K562 (cell line): ENCODE measurements at regions not wholly inside any gene's neighbourhood (a gene's known extent, or its start where the extent isn't known, plus 50 kb on each side); places are given as distances from the start of the nearest gene placed in this dataset.

Experiments used
- HLTF ChIP-seq: fragments of 450-650 bp; IDR thresholded peaks from 2 replicates; pipeline ENCODE4 v1.6.1; 2016
- NEUROD1 ChIP-seq: fragments of 150-350 bp; IDR thresholded peaks from 2 replicates; pipeline ENCODE4 v1.6.1; 2014; ENCODE audit warnings: borderline replicate concordance, low read length, low read depth; ENCODE audit not compliant: partially characterized antibody
- PHF8 ChIP-seq: fragments of 200-600 bp; sonication (generic); IDR thresholded peaks from 2 replicates; pipeline ENCODE4 v1.6.1; 2012; ENCODE audit warnings: mixed run types, mild to moderate bottlenecking, inconsistent platforms, low read length, moderate library complexity, borderline replicate concordance
- STAT5B ChIP-seq: fragments of 250-450 bp; sonication (Bioruptor Pico); IDR thresholded peaks from 2 replicates; pipeline ENCODE4 v1.8.0; 2021; ENCODE audit warnings: mild to moderate bottlenecking, inconsistent platforms
- ZNF175 ChIP-seq: fragments of 200-800 bp; sonication (Bioruptor generic); IDR thresholded peaks from 2 replicates; pipeline ENCODE4 v1.6.1; 2016; ENCODE audit warnings: low read depth, mild to moderate bottlenecking, missing genetic modification characterization, missing compliant biosample characterization
- ZNF57 ChIP-seq: fragments of 450-650 bp; formaldehyde crosslinking; IDR thresholded peaks from 2 replicates; pipeline ENCODE4 v1.4.0; 2020; ENCODE audit warnings: mild to moderate bottlenecking, moderate library complexity
- ZZZ3 ChIP-seq: fragments of 450-650 bp; IDR thresholded peaks from 2 replicates; pipeline ENCODE4 v1.6.1; 2016; ENCODE audit warnings: antibody characterized with exemption, mild to moderate bottlenecking, moderate library complexity
- TF ChIP-seq, protein P1 (sequence below): fragments of 250-450 bp; sonication (Bioruptor Pico); IDR thresholded peaks from 2 replicates; pipeline ENCODE4 v1.5.0; 2021; ENCODE audit warnings: mild to moderate bottlenecking, borderline replicate concordance
- TF ChIP-seq, protein P2 (sequence below): sonication (generic); formaldehyde crosslinking; IDR thresholded peaks from 2 replicates; pipeline ENCODE4 v1.8.1; 2023; ENCODE audit warnings: mild to moderate bottlenecking, missing genetic modification reagents
- TF ChIP-seq, protein P3 (sequence below): fragments of 450-650 bp; IDR thresholded peaks from 2 replicates; pipeline ENCODE4 v1.6.1; 2016; ENCODE audit warnings: low read depth, mild to moderate bottlenecking, moderate library complexity
- TF ChIP-seq, protein P4 (sequence below), 2 experiments: IDR thresholded peaks; 2 replicates each; pipeline ENCODE4 v1.6.1; 2012; ENCODE audit warnings: improper control_type of control experiment in 2 of 2, low read depth in 2 of 2, low read length in 2 of 2, borderline replicate concordance in 1 of 2

DNA sequence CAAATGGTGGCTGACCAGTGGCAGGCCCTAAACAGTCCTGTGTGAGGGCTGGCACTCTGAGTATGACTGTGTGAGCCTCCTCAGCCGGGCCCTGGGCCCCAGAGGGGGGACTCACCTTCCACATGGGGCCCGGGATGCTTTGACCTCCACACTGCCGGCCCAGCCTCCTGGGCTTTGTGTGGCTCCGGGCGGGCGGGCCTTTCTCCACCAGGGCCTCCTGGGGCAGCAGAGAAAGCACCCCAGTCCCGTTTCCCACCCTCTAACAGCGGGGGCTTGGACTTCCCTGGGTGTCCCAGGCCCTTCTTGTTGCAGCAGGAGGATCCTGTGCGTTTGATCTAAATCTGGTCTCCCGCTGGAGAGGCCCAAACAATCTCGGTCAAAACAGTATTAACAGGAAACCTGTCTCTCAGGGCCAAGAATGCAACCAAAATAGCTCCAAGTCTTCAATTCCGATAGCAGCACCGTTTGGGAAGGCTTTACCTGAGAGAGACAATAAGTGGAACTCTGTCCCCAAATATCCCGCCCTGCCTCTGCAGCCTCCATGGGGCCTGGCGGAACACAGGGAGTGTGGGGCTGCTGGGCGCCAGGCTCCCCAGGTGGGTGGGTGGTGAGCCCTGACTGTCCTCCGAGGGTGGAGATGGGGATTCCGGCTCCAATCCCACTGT, 104.8 kb upstream of the ZNF32 start (continued):
- TF ChIP-seq, protein P1, sequence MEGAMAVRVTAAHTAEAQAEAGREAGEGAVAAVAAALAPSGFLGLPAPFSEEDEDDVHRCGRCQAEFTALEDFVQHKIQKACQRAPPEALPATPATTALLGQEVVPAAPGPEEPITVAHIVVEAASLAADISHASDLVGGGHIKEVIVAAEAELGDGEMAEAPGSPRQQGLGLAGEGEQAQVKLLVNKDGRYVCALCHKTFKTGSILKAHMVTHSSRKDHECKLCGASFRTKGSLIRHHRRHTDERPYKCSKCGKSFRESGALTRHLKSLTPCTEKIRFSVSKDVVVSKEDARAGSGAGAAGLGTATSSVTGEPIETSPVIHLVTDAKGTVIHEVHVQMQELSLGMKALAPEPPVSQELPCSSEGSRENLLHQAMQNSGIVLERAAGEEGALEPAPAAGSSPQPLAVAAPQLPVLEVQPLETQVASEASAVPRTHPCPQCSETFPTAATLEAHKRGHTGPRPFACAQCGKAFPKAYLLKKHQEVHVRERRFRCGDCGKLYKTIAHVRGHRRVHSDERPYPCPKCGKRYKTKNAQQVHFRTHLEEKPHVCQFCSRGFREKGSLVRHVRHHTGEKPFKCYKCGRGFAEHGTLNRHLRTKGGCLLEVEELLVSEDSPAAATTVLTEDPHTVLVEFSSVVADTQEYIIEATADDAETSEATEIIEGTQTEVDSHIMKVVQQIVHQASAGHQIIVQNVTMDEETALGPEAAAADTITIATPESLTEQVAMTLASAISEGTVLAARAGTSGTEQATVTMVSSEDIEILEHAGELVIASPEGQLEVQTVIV (CRISPR knock-in tag) = no peak
- TF ChIP-seq, protein P2, sequence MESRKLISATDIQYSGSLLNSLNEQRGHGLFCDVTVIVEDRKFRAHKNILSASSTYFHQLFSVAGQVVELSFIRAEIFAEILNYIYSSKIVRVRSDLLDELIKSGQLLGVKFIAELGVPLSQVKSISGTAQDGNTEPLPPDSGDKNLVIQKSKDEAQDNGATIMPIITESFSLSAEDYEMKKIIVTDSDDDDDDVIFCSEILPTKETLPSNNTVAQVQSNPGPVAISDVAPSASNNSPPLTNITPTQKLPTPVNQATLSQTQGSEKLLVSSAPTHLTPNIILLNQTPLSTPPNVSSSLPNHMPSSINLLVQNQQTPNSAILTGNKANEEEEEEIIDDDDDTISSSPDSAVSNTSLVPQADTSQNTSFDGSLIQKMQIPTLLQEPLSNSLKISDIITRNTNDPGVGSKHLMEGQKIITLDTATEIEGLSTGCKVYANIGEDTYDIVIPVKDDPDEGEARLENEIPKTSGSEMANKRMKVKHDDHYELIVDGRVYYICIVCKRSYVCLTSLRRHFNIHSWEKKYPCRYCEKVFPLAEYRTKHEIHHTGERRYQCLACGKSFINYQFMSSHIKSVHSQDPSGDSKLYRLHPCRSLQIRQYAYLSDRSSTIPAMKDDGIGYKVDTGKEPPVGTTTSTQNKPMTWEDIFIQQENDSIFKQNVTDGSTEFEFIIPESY (CRISPR knock-in tag) = no peak
- TF ChIP-seq ZNF175 (CRISPR knock-in tag) (no peak), PHF8 (no peak), ZZZ3 (no peak), STAT5B (no peak), ZNF57 (CRISPR knock-in tag) (no peak), NEUROD1 (no peak), HLTF (no peak)
- TF ChIP-seq, protein P3, sequence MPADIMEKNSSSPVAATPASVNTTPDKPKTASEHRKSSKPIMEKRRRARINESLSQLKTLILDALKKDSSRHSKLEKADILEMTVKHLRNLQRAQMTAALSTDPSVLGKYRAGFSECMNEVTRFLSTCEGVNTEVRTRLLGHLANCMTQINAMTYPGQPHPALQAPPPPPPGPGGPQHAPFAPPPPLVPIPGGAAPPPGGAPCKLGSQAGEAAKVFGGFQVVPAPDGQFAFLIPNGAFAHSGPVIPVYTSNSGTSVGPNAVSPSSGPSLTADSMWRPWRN = no peak
- TF ChIP-seq, protein P4, sequence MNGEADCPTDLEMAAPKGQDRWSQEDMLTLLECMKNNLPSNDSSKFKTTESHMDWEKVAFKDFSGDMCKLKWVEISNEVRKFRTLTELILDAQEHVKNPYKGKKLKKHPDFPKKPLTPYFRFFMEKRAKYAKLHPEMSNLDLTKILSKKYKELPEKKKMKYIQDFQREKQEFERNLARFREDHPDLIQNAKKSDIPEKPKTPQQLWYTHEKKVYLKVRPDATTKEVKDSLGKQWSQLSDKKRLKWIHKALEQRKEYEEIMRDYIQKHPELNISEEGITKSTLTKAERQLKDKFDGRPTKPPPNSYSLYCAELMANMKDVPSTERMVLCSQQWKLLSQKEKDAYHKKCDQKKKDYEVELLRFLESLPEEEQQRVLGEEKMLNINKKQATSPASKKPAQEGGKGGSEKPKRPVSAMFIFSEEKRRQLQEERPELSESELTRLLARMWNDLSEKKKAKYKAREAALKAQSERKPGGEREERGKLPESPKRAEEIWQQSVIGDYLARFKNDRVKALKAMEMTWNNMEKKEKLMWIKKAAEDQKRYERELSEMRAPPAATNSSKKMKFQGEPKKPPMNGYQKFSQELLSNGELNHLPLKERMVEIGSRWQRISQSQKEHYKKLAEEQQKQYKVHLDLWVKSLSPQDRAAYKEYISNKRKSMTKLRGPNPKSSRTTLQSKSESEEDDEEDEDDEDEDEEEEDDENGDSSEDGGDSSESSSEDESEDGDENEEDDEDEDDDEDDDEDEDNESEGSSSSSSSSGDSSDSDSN (IDR thresholded peaks at IDR 0.05; ENCODE audit: borderline replicate concordance in 1 of 2, low read depth in 2 of 2, low read length in 2 of 2) = no peak
- TF ChIP-seq, all 486 proteins: peak for 0
